ENCODE measurements at regions not wholly inside any gene's neighbourhood (a gene's known extent, or its start where the extent isn't known, plus 50 kb on each side); places are given as distances from the start of the nearest gene placed in this dataset.
"Not testable (repeated sequence)": the region's sequence is repeated elsewhere in the genome, so short reads cannot be mapped to it uniquely, and the experiment has no call there.

DNA sequence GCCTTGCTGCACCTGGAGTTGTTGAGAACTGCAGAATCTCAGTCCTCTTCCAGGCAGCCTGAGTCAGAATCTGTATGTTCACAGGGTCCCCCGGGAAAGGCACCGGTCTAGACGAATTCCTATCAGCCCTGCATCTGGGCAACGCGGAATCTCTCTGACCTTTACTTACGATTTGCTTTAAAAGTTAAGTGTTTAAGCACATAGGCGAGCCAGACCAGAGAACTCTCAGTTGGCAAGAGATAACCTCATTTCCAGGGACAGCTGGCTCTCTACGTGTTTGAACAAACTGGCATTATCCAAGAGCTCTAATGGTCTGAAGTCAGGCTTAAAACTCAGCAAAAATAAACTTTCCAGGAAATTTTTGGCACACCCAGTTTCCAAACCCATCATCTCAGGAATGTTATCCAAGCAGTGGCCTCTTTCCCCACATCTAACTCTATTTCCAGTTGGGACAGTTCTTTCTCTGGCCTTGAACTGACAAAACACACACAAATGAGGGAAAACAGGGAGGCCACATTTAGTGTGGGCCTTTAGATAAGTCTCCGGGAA is 53.4 kb downstream of the HES1 start:
- Histone ChIP-seq H3K4me3 (ENCODE audit: low read length in 3 of 3) (no peak overlapping the region), H3K27ac (ENCODE audit: low read depth in 2 of 2, low read length in 2 of 2) (no peak overlapping the region), H3K36me3 (ENCODE audit: control insufficient read depth in 2 of 3, insufficient read depth in 3 of 3, low read length in 3 of 3) (no peaks in the 10 kb centered on the region), H3K9ac (ENCODE audit: low read length in 3 of 3) (no peak overlapping the region), H3K4me1 (ENCODE audit: control insufficient read depth in 2 of 3, insufficient read depth in 2 of 3, low read depth in 1 of 3, low read length in 3 of 3) (peaks cover 2 to 4% (median 2%) of the 10 kb centered on the region in 3 donors), H3K27me3 (ENCODE audit: control insufficient read depth, insufficient read depth, low read length) (no peaks in the 10 kb centered on the region), H3K9me3 (ENCODE audit: control insufficient read depth in 2 of 3, insufficient read depth in 1 of 3, low read length in 3 of 3) (no peaks in the 10 kb centered on the region)
- FAIRE-seq (no peak), DNase-seq (no peak)
- TF ChIP-seq, protein P1, sequence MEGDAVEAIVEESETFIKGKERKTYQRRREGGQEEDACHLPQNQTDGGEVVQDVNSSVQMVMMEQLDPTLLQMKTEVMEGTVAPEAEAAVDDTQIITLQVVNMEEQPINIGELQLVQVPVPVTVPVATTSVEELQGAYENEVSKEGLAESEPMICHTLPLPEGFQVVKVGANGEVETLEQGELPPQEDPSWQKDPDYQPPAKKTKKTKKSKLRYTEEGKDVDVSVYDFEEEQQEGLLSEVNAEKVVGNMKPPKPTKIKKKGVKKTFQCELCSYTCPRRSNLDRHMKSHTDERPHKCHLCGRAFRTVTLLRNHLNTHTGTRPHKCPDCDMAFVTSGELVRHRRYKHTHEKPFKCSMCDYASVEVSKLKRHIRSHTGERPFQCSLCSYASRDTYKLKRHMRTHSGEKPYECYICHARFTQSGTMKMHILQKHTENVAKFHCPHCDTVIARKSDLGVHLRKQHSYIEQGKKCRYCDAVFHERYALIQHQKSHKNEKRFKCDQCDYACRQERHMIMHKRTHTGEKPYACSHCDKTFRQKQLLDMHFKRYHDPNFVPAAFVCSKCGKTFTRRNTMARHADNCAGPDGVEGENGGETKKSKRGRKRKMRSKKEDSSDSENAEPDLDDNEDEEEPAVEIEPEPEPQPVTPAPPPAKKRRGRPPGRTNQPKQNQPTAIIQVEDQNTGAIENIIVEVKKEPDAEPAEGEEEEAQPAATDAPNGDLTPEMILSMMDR (IDR thresholded peaks at IDR 0.05; ENCODE audit: borderline replicate concordance, extremely low read depth, insufficient read depth): no peak
- intact Hi-C loops (cut with DNase I): no loop called here

DNA sequence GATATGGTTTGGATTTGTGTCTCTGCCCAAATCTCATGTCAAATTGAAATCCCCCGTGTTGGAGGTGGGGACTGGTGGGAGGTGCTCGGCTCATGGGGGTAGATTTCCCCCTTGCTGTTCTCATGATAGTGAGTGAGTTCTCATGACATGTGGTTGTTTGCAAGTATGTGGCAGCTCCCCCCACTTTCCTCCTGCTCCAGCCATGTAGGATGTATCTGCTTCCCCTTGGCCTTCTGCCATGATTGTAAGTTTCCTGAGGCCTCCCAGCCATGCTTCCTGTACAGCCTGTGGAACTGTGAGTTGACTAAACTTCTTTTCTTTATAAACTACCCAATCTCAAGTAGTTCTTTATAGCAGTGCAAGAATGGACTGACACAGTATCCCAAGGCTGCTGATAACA is 55.9 kb downstream of the HES1 start:
- H3K4me3 ChIP-seq (ENCODE audit: low read length in 3 of 3); H3K4me1 ChIP-seq (ENCODE audit: control insufficient read depth in 2 of 3, insufficient read depth in 2 of 3, low read depth in 1 of 3, low read length in 3 of 3); H3K27me3 ChIP-seq (ENCODE audit: control insufficient read depth, insufficient read depth, low read length); H3K27ac ChIP-seq (ENCODE audit: low read depth in 2 of 2, low read length in 2 of 2); H3K36me3 ChIP-seq (ENCODE audit: control insufficient read depth in 2 of 3, insufficient read depth in 3 of 3, low read length in 3 of 3); H3K9me3 ChIP-seq (ENCODE audit: control insufficient read depth in 2 of 3, insufficient read depth in 1 of 3, low read length in 3 of 3); intact Hi-C loops (cut with DNase I); H3K9ac ChIP-seq (ENCODE audit: low read length in 3 of 3); DNase-seq; FAIRE-seq: not testable (repeated sequence)

DNA sequence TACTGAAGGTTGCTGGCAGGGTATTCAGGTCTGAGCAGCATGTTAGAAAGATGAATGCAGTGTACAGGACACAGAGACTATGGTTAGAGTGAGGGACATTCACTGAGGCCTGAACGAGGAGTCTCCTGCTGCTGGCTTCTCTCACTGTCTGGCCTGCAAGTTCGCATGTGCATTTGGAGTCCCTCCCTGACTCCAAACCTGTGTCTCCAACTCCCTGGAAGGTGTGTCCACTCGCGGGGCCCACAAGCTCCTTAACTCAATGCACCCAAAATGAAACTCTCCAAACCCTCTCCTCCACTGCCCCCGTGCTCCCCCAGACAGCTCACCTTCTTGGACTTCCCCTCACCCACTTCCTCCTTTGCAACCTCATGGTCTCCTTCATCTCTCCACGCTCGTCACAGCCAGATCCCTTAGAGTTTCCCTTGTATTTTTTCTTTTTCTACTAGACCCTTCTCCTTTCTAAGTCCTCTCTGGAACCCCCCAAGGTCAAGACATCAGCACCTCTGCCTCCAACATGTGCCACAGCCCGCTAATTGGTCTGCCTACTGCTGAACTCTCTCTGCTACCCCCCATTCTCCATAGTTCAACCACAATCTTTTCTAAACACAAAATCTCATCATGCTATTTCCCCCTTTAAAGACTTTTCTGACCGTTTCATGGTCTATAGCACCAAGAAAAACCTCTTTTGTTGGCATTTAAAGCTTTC is 58.3 kb downstream of the HES1 start:
- Histone ChIP-seq H3K9me3 (ENCODE audit: control insufficient read depth in 2 of 3, insufficient read depth in 1 of 3, low read length in 3 of 3) (no peaks in the 10 kb centered on the region), H3K4me1 (ENCODE audit: control insufficient read depth in 2 of 3, insufficient read depth in 2 of 3, low read depth in 1 of 3, low read length in 3 of 3) (no peaks in the 10 kb centered on the region), H3K27me3 (ENCODE audit: control insufficient read depth, insufficient read depth, low read length) (no peaks in the 10 kb centered on the region), H3K9ac (ENCODE audit: low read length in 3 of 3) (no peak overlapping the region), H3K4me3 (ENCODE audit: low read length in 3 of 3) (no peak overlapping the region), H3K27ac (ENCODE audit: low read depth in 2 of 2, low read length in 2 of 2) (no peak overlapping the region), H3K36me3 (ENCODE audit: control insufficient read depth in 2 of 3, insufficient read depth in 3 of 3, low read length in 3 of 3) (no peaks in the 10 kb centered on the region)
- intact Hi-C loops (cut with DNase I): no loop called here
- TF ChIP-seq, protein P1 (IDR thresholded peaks at IDR 0.05; ENCODE audit: borderline replicate concordance, extremely low read depth, insufficient read depth): no peak
- DNase-seq: no peak
- no peak for FAIRE-seq

DNA sequence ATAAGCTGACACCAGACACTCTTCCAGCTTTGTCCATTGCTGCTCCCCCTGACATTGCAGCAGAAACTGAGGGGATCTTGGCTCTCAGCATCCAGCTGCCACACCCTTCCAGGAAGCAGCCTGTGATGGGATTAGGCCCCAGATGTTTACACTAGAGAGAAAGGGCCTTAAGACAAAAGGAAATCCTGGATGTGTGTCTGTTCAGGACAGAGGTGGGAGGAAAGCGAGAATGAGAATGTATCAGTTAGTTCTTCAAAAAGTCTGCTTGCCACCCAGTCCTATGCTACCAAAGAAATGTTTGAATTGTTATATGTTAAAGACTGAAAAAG is 58.8 kb downstream of the HES1 start:
- Histone ChIP-seq H3K27me3 (ENCODE audit: control insufficient read depth, insufficient read depth, low read length) (no peaks in the 10 kb centered on the region), H3K4me1 (ENCODE audit: control insufficient read depth in 2 of 3, insufficient read depth in 2 of 3, low read depth in 1 of 3, low read length in 3 of 3) (no peaks in the 10 kb centered on the region), H3K4me3 (ENCODE audit: low read length in 3 of 3) (no peak overlapping the region), H3K27ac (ENCODE audit: low read depth in 2 of 2, low read length in 2 of 2) (no peak overlapping the region), H3K9ac (ENCODE audit: low read length in 3 of 3) (no peak overlapping the region), H3K9me3 (ENCODE audit: control insufficient read depth in 2 of 3, insufficient read depth in 1 of 3, low read length in 3 of 3) (no peaks in the 10 kb centered on the region), H3K36me3 (ENCODE audit: control insufficient read depth in 2 of 3, insufficient read depth in 3 of 3, low read length in 3 of 3) (no peaks in the 10 kb centered on the region)
- no peak for FAIRE-seq
- no peak for DNase-seq
- TF ChIP-seq, protein P1 (IDR thresholded peaks at IDR 0.05; ENCODE audit: borderline replicate concordance, extremely low read depth, insufficient read depth): no peak
- intact Hi-C loops (cut with DNase I): no loop called here

All from kidney (tissue), 13 donors.